Tibial nerve (tissue), 4 donors: ENCODE measurements at regions not wholly inside any gene's neighbourhood (a gene's known extent, or its start where the extent isn't known, plus 50 kb on each side); places are given as distances from the start of the nearest gene placed in this dataset.

Experiments
- EP300 ChIP-seq, 2 donors: sonication (generic); formaldehyde crosslinking; IDR thresholded peaks; one replicate each; pipeline ENCODE4 v1.6.1; 2017; ENCODE audit warnings: antibody characterized with exemption in 2 of 2, mild to moderate bottlenecking in 1 of 2
- POLR2A ChIP-seq, 2 donors: fragments of 450-650 bp; IDR thresholded peaks; one replicate each; pipeline ENCODE4 v1.6.1; 2017; ENCODE audit warnings: antibody characterized with exemption in 2 of 2, mild to moderate bottlenecking in 2 of 2, moderate library complexity in 2 of 2
- TF ChIP-seq, protein P1 (sequence below), 5 experiments: fragments of 200-600 bp in 3 of 5; fragments of 450-650 bp in 2 of 5; sonication (generic) in 3 of 5; IDR thresholded peaks; one replicate each; pipeline ENCODE4 v1.5.1; 2016 to 2019; ENCODE audit warnings: antibody characterized with exemption in 5 of 5, mild to moderate bottlenecking in 3 of 5, moderate library complexity in 2 of 5

DNA sequence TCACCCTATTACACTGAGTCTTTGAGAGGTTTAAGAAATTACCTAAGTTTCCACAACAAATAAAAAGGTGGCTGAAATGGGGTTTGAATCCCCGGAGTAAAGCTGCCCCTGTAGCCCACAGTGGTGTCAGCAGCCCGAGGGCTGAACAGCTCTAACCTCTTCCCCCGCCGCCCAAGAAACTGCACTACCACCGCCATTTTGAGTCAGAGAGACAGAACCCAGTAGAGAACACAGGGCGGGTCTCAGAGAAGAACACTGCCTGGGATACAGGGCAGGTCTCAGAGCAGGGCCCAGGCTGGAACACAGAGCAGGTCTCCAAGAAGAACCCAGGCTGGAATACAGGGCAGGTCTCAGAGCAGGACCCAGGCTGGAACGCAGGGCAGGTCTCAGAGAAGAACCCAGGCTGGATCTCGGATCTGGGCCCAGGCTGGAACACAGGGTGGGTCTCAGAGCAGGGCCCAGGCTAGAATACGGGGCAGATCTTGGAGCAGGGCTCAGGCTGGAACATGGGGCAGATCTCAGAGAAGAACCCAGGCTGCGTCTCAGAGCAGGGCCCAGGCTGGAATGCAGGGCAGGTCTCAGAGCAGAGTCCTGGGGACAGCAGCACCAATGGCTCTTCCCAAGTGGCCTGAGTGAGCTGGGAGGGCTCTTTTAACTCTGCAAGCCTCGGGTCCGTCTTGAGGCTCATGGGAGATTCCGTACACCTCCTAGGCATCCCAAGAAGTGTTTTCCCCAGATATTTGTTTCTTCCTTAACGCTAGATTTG, 85.9 kb upstream of the LANCL2 start:
- TF ChIP-seq, protein P1, sequence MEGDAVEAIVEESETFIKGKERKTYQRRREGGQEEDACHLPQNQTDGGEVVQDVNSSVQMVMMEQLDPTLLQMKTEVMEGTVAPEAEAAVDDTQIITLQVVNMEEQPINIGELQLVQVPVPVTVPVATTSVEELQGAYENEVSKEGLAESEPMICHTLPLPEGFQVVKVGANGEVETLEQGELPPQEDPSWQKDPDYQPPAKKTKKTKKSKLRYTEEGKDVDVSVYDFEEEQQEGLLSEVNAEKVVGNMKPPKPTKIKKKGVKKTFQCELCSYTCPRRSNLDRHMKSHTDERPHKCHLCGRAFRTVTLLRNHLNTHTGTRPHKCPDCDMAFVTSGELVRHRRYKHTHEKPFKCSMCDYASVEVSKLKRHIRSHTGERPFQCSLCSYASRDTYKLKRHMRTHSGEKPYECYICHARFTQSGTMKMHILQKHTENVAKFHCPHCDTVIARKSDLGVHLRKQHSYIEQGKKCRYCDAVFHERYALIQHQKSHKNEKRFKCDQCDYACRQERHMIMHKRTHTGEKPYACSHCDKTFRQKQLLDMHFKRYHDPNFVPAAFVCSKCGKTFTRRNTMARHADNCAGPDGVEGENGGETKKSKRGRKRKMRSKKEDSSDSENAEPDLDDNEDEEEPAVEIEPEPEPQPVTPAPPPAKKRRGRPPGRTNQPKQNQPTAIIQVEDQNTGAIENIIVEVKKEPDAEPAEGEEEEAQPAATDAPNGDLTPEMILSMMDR (IDR thresholded peaks at IDR 0.05) = no peak
- no peak for TF ChIP-seq EP300 (IDR thresholded peaks at IDR 0.05)
- TF ChIP-seq POLR2A (IDR thresholded peaks at IDR 0.05) = no peak
